Stimulated activated CD4-positive, alpha-beta T cell treated with anti-CD3 and anti-CD28 coated beads, Interleukin-2, amount 100 ng/mL, for 24 hours (primary cell): ENCODE measurements at regions not wholly inside any gene's neighbourhood (a gene's known extent, or its start where the extent isn't known, plus 50 kb on each side); places are given as distances from the start of the nearest gene placed in this dataset.

ENCODE experiments used
- DNase-seq, 2 donors: peaks; one replicate each; pipeline ENCODE4 v3.0.0-alpha.2; 2020

GRCh38 chr11:134759274-134759673 is 347.2 kb upstream of the B3GAT1 start:
- no peak for DNase-seq

- no peak for DNase-seq
Observed at GRCh38 chr11:134758342-134758931, 346.4 kb upstream of the B3GAT1 start.

GRCh38 chr11:134757633-134758032 is 345.6 kb upstream of the B3GAT1 start:
- DNase-seq, result no peak

GRCh38 chr11:134756811-134757540 is 344.9 kb upstream of the B3GAT1 start:
- DNase-seq, result no peak

GRCh38 chr11:134755535-134755934 is 343.5 kb upstream of the B3GAT1 start:
- DNase-seq, result no peak

- no peak for DNase-seq
Observed at GRCh38 chr11:134754521-134755198, 342.6 kb upstream of the B3GAT1 start.

GRCh38 chr11:134753771-134754520 is 341.9 kb upstream of the B3GAT1 start:
- DNase-seq, result no peak

- DNase-seq, result no peak
Observed at GRCh38 chr11:134752964-134753770, 341.1 kb upstream of the B3GAT1 start.

GRCh38 chr11:134752526-134752925 is 340.5 kb upstream of the B3GAT1 start:
- no peak for DNase-seq

GRCh38 chr11:134751766-134752165 is 339.7 kb upstream of the B3GAT1 start:
- DNase-seq, result no peak

GRCh38 chr11:134751031-134751585 is 339.1 kb upstream of the B3GAT1 start:
- no peak for DNase-seq

GRCh38 chr11:134750619-134751018 is 338.6 kb upstream of the B3GAT1 start:
- DNase-seq, result no peak

- DNase-seq, result no peak
Observed at GRCh38 chr11:134749040-134749839, 337.2 kb upstream of the B3GAT1 start.

- no peak for DNase-seq
Observed at GRCh38 chr11:134746609-134747008, 334.6 kb upstream of the B3GAT1 start.

GRCh38 chr11:134745456-134745855 is 333.4 kb upstream of the B3GAT1 start:
- DNase-seq, result no peak

- no peak for DNase-seq
Observed at GRCh38 chr11:134743820-134744195, 331.8 kb upstream of the B3GAT1 start.

- DNase-seq, result no peak
Observed at GRCh38 chr11:134742956-134743819, 331.1 kb upstream of the B3GAT1 start.

GRCh38 chr11:134742224-134742612 is 330.2 kb upstream of the B3GAT1 start:
- DNase-seq, result no peak

GRCh38 chr11:134741453-134742223 is 329.6 kb upstream of the B3GAT1 start:
- DNase-seq, result no peak
